Mucosa of stomach (tissue), 1 donor: ENCODE measurements at regions not wholly inside any gene's neighbourhood (a gene's known extent, or its start where the extent isn't known, plus 50 kb on each side); places are given as distances from the start of the nearest gene placed in this dataset.

Experiments
- H3K27me3 ChIP-seq: one replicate; pipeline ENCODE4 v1.7.0; 2013; ENCODE audit warnings: mild to moderate bottlenecking, low read length; ENCODE audit not compliant: control insufficient read depth, insufficient read depth
- H3K36me3 ChIP-seq: one replicate; pipeline ENCODE4 v1.7.0; 2013; ENCODE audit warnings: low read length; ENCODE audit not compliant: control insufficient read depth, insufficient read depth
- H3K4me1 ChIP-seq: one replicate; pipeline ENCODE4 v1.7.0; 2013; ENCODE audit warnings: mild to moderate bottlenecking, low read length; ENCODE audit not compliant: control insufficient read depth, insufficient read depth
- H3K4me3 ChIP-seq: one replicate; pipeline ENCODE4 v1.7.0; 2013; ENCODE audit warnings: low read length
- H3K9ac ChIP-seq: one replicate; pipeline ENCODE4 v1.7.0; 2013; ENCODE audit warnings: mild to moderate bottlenecking, low read length, moderate library complexity
- H3K9me3 ChIP-seq: one replicate; pipeline ENCODE4 v1.7.0; 2013; ENCODE audit warnings: mild to moderate bottlenecking, low read length, moderate library complexity; ENCODE audit not compliant: control insufficient read depth
- donor health status: Pancreatic carcinoma.

DNA sequence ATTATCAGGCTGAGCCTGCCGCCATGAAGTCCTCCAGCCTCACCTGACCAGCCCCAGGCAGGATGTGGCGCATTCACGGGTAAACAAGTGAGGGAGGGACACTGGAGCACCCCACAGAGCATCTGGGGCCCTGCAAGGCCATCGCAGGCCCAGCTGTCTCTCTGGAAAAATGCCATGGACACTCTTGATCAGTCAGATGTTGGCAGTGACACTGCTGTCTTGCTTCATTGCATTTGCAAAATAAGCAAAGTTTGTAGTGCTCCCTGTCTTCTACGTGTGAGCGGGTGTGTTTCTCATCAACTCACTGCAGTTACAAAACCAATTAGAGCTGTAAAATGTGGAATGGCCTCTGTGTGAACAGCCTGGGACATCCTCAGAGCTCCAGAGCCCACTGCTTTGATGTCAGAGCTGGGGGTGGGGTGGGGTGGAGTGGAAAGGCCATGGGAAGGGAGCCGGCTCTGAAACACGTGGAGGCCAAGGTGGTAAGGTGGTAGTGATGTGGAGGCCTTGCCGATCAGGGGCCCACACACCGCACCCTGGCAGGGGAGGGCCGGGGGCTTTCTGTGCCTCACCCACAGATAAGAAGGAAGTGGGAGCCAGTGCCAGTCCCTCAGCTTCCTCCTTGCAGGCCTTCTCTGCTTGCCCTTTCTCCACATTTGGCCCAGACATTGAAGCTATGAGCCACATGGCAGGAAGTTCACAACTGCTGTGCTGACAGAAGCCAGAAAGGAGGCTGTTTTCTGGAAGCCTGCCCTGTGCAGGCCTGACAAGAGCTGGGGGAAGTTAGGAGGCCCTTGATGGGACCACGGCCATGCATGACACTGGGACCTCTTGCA lies 254.9 kb downstream of the RHOU start:
- no peak overlapping the region for H3K4me3 ChIP-seq

GRCh38 chr1:228990906-228991569 lies 255.8 kb downstream of the RHOU start:
- Histone ChIP-seq H3K27me3 (no peaks in the 10 kb centered on the region), H3K4me3 (no peak overlapping the region), H3K9me3 (no peaks in the 10 kb centered on the region), H3K4me1 (peaks cover 13% of the 10 kb centered on the region), H3K9ac (no peak overlapping the region), H3K36me3 (no peaks in the 10 kb centered on the region)

More for the DNA sequence above, 254.9 kb downstream of the RHOU start:
- Histone ChIP-seq H3K4me1 (peaks cover 13% of the 10 kb centered on the region), H3K9ac (no peak overlapping the region), H3K36me3 (no peaks in the 10 kb centered on the region), H3K9me3 (no peaks in the 10 kb centered on the region), H3K27me3 (no peaks in the 10 kb centered on the region)

DNA sequence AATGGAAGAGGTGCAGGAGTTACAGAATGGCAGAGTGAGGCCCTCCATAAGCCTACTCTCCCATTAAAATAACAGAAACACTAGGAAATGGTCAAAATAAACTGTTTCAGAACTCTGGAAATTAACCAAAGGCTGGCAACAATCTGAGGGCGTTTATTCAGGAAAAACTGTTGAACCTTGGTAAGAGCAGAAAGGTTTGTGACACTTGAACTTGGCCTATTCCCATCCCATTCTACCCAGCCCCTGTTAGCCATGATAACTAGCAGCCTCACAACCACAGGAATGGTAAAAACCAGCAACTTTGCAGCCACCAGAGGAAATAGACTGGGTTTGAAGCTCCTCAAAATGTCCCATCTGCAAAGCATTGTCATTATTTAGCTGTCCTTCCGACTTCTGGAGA lies 256.8 kb downstream of the RHOU start:
- H3K4me1 ChIP-seq = peaks cover 6% of the 10 kb centered on the region
- H3K4me3 ChIP-seq = no peak overlapping the region
- no peaks in the 10 kb centered on the region for H3K27me3 ChIP-seq
- no peak overlapping the region for H3K9ac ChIP-seq
- no peaks in the 10 kb centered on the region for H3K36me3 ChIP-seq
- H3K9me3 ChIP-seq = no peaks in the 10 kb centered on the region

GRCh38 chr1:228992907-228993535 lies 257.7 kb downstream of the RHOU start:
- H3K4me3 ChIP-seq = no peak overlapping the region
- H3K9me3 ChIP-seq = no peaks in the 10 kb centered on the region
- H3K36me3 ChIP-seq = no peaks in the 10 kb centered on the region
- H3K27me3 ChIP-seq = no peaks in the 10 kb centered on the region
- peaks cover 6% of the 10 kb centered on the region for H3K4me1 ChIP-seq
- no peak overlapping the region for H3K9ac ChIP-seq

- Histone ChIP-seq H3K4me1 (peaks cover 6% of the 10 kb centered on the region), H3K27me3 (no peaks in the 10 kb centered on the region), H3K9ac (no peak overlapping the region), H3K4me3 (no peak overlapping the region), H3K36me3 (no peaks in the 10 kb centered on the region), H3K9me3 (no peaks in the 10 kb centered on the region)
Observed at GRCh38 chr1:228994676-228995594, 259.7 kb downstream of the RHOU start.

DNA sequence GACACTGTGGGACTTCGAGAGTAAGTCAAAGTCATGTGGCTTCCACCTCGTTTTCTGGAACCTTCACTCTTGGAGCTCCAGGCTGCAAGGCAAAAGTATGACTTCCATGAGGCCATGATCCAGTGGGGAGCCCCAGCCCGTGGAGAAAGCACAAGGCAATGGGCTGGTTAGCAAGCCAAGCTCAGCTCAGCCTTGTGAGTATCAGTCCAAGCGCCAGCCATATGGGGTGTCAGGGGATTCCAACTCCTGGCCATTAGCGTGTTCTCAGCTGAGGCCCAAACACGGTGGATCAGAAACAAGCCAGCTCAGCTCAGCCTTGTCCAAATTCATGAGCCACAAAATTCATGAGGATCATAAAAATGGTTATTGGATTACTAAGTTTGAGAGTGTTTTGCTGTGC lies 261.0 kb downstream of the RHOU start:
- no peaks in the 10 kb centered on the region for H3K9me3 ChIP-seq
- H3K36me3 ChIP-seq = no peaks in the 10 kb centered on the region
- H3K4me3 ChIP-seq = no peak overlapping the region
- H3K4me1 ChIP-seq = no peaks in the 10 kb centered on the region
- H3K27me3 ChIP-seq = no peaks in the 10 kb centered on the region
- H3K9ac ChIP-seq = no peak overlapping the region

DNA sequence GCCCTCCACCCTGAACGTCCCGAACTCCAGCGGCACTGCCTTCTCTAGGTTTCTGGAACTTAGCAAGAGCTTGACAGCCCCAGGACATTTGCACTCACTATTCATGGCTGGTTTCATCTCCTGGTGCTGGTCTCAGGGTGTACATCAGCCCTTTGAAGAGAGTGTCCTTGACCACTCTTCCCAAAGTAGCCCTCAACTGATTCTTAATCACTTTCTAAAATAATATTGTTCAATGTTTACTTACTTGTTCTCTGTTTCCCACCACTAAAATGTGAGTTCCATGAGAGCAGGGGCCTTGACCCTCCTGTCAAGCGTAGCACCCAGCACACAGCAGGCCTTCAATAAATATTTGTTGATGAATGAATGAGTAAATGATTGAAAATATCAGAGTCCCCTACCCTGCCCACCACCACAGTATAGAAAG lies 262.5 kb downstream of the RHOU start:
- no peaks in the 10 kb centered on the region for H3K4me1 ChIP-seq
- H3K9ac ChIP-seq = no peak overlapping the region
- H3K36me3 ChIP-seq = no peaks in the 10 kb centered on the region
- H3K9me3 ChIP-seq = no peaks in the 10 kb centered on the region
- H3K4me3 ChIP-seq = no peak overlapping the region
- no peaks in the 10 kb centered on the region for H3K27me3 ChIP-seq

DNA sequence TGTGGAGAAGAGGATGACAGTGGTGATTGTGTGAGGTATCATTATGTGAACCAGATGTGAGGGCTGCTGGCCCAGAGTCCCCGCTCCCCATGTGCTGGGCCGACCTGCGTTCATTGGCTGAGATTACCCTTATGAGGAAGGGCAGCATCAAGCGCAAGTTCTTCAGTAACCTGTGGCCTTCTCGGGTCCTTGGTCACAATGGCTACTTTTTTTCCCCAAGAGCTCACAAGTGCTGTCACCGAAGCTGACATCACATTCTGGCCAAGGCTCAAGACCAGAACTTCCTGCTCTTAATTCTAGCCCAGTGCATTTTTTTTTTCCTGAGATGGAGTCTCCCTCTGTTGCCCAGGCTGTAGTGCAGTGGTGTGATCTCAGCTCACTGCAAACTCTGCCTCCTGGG lies 262.9 kb downstream of the RHOU start:
- H3K9me3 ChIP-seq = no peaks in the 10 kb centered on the region
- H3K9ac ChIP-seq = no peak overlapping the region
- no peak overlapping the region for H3K4me3 ChIP-seq
- no peaks in the 10 kb centered on the region for H3K27me3 ChIP-seq
- H3K4me1 ChIP-seq = no peaks in the 10 kb centered on the region
- no peaks in the 10 kb centered on the region for H3K36me3 ChIP-seq

DNA sequence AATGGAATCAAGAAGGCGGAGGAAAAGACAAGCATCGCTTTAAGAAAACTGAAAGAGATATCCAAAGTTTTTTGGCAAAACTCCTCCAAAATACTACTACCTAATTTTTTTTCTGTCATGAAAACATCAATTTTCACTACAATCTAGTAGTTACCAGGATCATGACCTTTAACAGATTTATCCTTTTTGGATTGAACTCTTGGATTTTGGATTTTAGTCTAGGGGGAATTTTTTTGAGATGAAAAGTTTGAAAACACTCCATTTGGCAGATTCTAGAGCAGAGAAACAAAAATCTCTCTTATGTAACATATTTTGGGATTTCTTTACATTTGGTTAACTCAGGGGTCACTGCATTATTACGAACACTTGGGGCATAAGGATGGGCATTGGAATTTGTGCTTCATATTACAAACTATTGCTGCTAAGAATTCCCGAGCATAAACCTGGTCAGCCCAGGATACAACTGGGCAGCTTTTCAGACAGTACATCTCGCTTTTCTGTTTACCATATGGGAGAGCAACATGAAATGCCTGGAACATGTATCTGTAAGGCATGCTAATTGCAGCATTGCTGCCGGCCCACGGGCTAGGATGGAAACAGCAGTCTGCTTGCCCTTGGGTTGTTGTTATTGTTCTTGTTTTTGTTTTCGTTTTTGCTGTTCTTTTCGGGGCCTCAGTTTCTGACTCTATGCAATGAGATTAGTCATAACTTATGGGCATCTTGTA lies 264.3 kb downstream of the RHOU start:
- Histone ChIP-seq H3K27me3 (no peaks in the 10 kb centered on the region), H3K9me3 (no peaks in the 10 kb centered on the region), H3K4me3 (no peak overlapping the region), H3K9ac (no peak overlapping the region), H3K36me3 (no peaks in the 10 kb centered on the region), H3K4me1 (no peaks in the 10 kb centered on the region)

DNA sequence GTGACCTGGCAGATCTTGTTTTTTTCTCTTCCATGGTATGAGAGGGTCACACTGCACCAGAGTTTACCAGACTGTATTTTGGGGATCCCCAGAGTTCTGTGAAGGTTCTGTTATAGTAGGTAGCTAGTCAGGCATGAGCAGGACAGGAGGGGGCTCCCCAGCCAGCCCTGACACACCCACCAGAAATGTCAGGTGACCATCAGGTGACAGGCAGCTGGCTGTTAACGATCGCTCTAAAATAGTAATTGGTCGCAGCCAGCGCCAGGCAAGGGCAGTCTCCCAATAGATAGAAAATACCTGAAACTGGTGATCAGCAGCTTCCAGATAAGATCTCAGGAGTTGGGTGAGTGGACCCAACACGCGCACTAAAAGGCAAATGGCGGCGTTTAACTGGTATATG lies 264.9 kb downstream of the RHOU start:
- Histone ChIP-seq H3K9ac (no peak overlapping the region), H3K36me3 (no peaks in the 10 kb centered on the region), H3K4me1 (no peaks in the 10 kb centered on the region), H3K27me3 (no peaks in the 10 kb centered on the region), H3K4me3 (no peak overlapping the region), H3K9me3 (no peaks in the 10 kb centered on the region)

DNA sequence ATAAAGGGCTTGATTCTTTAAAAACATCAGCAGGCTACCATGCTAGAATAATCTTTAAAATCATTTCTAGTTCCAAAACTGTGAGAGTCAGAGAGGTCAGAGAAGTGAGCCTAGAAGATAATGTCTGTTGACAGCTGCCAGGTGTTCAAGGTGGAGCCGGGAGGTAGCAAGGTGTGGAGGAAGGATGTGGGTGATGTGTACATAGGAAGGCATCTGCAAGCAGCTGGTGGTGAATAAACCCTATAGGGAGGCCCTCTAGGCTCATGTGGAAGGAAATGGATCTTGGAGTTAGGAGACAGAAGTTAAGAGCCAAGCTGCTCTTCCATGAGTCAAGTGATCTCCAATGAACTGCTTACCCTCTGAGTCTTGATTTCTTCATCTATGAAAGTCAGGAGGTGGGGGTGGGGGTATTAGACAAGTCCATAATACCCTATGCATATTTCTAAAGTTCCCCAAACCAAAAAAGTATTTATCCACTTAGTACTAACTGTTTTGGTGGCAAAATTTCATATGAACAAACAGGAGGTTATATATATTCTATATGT lies 266.3 kb downstream of the RHOU start:
- H3K4me1 ChIP-seq = no peaks in the 10 kb centered on the region
- H3K36me3 ChIP-seq = no peaks in the 10 kb centered on the region
- no peak overlapping the region for H3K4me3 ChIP-seq
- no peak overlapping the region for H3K9ac ChIP-seq
- H3K9me3 ChIP-seq = no peaks in the 10 kb centered on the region
- H3K27me3 ChIP-seq = no peaks in the 10 kb centered on the region
